Calu3 (cell line): ENCODE measurements at regions not wholly inside any gene's neighbourhood (a gene's known extent, or its start where the extent isn't known, plus 50 kb on each side); places are given as distances from the start of the nearest gene placed in this dataset.

Experiments used
- BruUV-seq: library from RNA; stranded (reverse); fragments of 400-500 nt; replicated peaks from 2 replicates; lab custom pipeline; 2021; lab: Mats Ljungman, UMichigan
- CTCF ChIA-PET: fragments of 300-600 bp; sonication (Branson Sonifier 250); formaldehyde crosslinking; loops from one replicate; lab custom pipeline; 2022; ENCODE audit warnings: antibody characterized with exemption; lab: Charles Lee
- DNase-seq: peaks from one replicate; pipeline ENCODE4 v3.0.0; 2022
- H3K27ac Mint-ChIP-seq: one replicate; pipeline ENCODE4 v1.8.0; 2022; ENCODE audit warnings: mixed read lengths; ENCODE audit not compliant: unreplicated experiment
- H3K27me3 Mint-ChIP-seq: one replicate; pipeline ENCODE4 v1.8.0; 2022; ENCODE audit warnings: mixed read lengths; ENCODE audit not compliant: unreplicated experiment
- H3K36me3 Mint-ChIP-seq: one replicate; pipeline ENCODE4 v1.8.0; 2022; ENCODE audit warnings: mild to moderate bottlenecking, moderate library complexity, mixed read lengths; ENCODE audit not compliant: insufficient read depth, unreplicated experiment
- H3K4me1 Mint-ChIP-seq: one replicate; pipeline ENCODE4 v1.8.0; 2022; ENCODE audit warnings: mild to moderate bottlenecking, low read depth, mixed read lengths; ENCODE audit not compliant: unreplicated experiment
- H3K4me3 Mint-ChIP-seq: one replicate; pipeline ENCODE4 v1.8.0; 2022; ENCODE audit warnings: mild to moderate bottlenecking, low read depth, moderate library complexity, mixed read lengths; ENCODE audit not compliant: unreplicated experiment
- H3K9me3 Mint-ChIP-seq: one replicate; pipeline ENCODE4 v1.8.0; 2022; ENCODE audit warnings: low read depth, mixed read lengths; ENCODE audit not compliant: unreplicated experiment
- CTCF ChIP-seq: fragments of 200-600 bp; IDR thresholded peaks from one replicate; pipeline ENCODE4 v1.8.0; 2022; ENCODE audit warnings: antibody characterized with exemption; ENCODE audit not compliant: unreplicated experiment
- intact Hi-C: fragments of 100-400 bp; cut with micrococcal nuclease; formaldehyde crosslinking; loops from one replicate; pipeline ENCODE4 v1.10.0; 2022; ENCODE audit not compliant: unreplicated experiment

DNA sequence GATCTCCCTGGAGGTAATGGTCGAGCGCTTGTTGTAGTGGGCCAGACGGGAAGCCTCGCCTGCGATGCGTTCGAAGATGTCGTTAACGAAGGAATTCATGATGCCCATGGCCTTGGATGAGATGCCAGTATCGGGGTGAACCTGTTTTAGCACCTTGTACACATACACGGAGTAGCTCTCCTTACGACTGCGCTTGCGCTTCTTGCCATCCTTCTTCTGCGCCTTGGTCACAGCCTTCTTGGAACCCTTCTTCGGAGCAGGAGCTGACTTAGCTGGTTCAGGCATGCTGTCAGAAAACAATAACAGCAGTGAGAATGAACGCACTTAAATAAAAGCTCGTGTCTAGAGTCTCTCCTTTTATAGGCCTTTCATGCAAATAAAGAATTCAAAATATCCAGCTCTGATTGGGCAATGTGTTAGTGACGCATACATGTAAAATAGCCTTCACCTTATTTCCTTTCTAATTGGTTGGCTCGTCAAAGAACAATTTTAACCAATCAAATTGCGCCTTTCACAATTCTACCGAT is 129.2 kb downstream of the HFE start:
- intact Hi-C loops: loop anchor here (1.0 to 5.0 kb wide), 7 partner anchors 17 to 1676 kb away; a partner anchor contains a TSS
- peak; percentile 86 for DNase-seq
- BruUV-seq: TSS peak; percentile 98
- Mint-ChIP-seq H3K27me3 (no peaks in the 10 kb centered on the region), H3K27ac (no peak overlapping the region), H3K9me3 (no peaks in the 10 kb centered on the region), H3K36me3 (no peaks in the 10 kb centered on the region), H3K4me3 (no peak overlapping the region), H3K4me1 (peaks cover 53% of the 10 kb centered on the region)
- CTCF ChIA-PET: interaction anchor here (0.6 to 3.2 kb wide), 23 partner anchors 10 to 1741 kb away, joined by 3 to 25 read pairs (median 6); partner anchors contain the start of gene ABT1
- no peak for TF ChIP-seq CTCF

DNA sequence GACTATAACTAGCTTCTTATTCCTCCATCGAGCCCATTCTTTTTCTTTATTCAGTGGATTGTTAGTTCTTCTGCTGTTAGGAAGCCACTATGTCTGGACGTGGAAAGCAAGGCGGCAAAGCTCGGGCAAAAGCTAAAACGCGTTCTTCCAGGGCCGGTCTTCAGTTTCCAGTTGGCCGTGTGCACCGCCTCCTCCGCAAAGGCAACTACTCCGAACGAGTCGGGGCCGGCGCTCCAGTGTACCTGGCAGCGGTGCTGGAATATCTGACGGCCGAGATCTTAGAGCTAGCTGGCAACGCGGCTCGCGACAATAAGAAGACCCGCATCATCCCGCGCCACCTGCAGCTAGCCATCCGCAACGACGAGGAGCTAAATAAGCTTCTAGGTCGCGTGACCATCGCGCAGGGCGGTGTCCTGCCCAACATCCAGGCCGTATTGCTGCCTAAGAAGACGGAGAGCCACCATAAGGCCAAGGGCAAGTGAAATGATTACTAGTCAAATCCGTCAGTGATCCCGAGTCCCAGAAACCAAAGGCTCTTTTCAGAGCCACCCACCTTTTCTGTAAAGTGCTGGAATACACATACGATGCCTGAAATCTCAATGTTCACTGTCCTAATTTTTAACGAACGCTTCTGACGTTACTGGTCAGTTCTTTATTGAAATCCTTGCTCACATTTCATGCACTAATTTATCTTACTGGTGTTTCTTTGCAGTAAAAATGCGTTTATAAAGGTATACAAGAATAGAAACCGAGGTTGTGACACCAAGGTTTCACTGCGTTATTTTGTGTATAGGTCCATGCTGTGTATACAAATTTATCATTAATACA is 129.9 kb downstream of the HFE start:
- CTCF ChIA-PET: interaction anchor here (0.6 to 3.2 kb wide), 24 partner anchors 11 to 1742 kb away, joined by 3 to 25 read pairs (median 6); partner anchors contain the start of gene ABT1
- Mint-ChIP-seq H3K4me1 (peaks cover 48% of the 10 kb centered on the region), H3K36me3 (no peaks in the 10 kb centered on the region), H3K27ac (no peak overlapping the region), H3K27me3 (no peaks in the 10 kb centered on the region), H3K9me3 (no peaks in the 10 kb centered on the region), H3K4me3 (no peak overlapping the region)
- TSS peak; percentile 100 for BruUV-seq
- DNase-seq: peak; percentile 91
- peak; percentile 43 for TF ChIP-seq CTCF
- intact Hi-C loops: loop anchor here (1.0 to 5.0 kb wide), 7 partner anchors 18 to 1675 kb away; a partner anchor contains a TSS

- intact Hi-C loops: loop anchor here (2.0 to 5.0 kb wide), 6 partner anchors 17 to 1675 kb away; a partner anchor contains a TSS
- H3K4me1 Mint-ChIP-seq: peaks cover 45% of the 10 kb centered on the region
- CTCF ChIA-PET: interaction anchor here (0.6 to 3.1 kb wide), 5 partner anchors 16 to 192 kb away, joined by 3 to 15 read pairs (median 5); a partner anchor contains a TSS
- no peak for TF ChIP-seq CTCF
- DNase-seq: no peak
- no TSS peak for BruUV-seq
- H3K9me3 Mint-ChIP-seq: no peaks in the 10 kb centered on the region
- H3K27ac Mint-ChIP-seq: no peak overlapping the region
- H3K4me3 Mint-ChIP-seq: no peak overlapping the region
- H3K27me3 Mint-ChIP-seq: no peaks in the 10 kb centered on the region
- peaks cover under 1% of the 10 kb centered on the region for H3K36me3 Mint-ChIP-seq
These were observed 130.5 kb downstream of the HFE start for GRCh38 chr6:26217714-26218075.

GRCh38 chr6:26218824-26219223 is 131.6 kb downstream of the HFE start:
- H3K4me3 Mint-ChIP-seq: no peak overlapping the region
- CTCF ChIA-PET: interaction anchor here (0.6 kb wide), 2 partner anchors 15 to 1183 kb away, joined by 3 read pairs; no protein-coding TSS in a partner anchor
- BruUV-seq: no TSS peak

More at GRCh38 chr6:26218824-26219223, 131.6 kb downstream of the HFE start:
- TF ChIP-seq CTCF: no peak
- DNase-seq: no peak
- intact Hi-C loops: loop anchor here (5.0 kb wide), 4 partner anchors 42 to 1673 kb away; a partner anchor contains a TSS
- Mint-ChIP-seq H3K4me1 (peaks cover 39% of the 10 kb centered on the region), H3K27me3 (no peaks in the 10 kb centered on the region), H3K36me3 (peaks cover 4% of the 10 kb centered on the region), H3K27ac (no peak overlapping the region), H3K9me3 (no peaks in the 10 kb centered on the region)
